SJCRH30 (cell line): ENCODE measurements at regions not wholly inside any gene's neighbourhood (a gene's known extent, or its start where the extent isn't known, plus 50 kb on each side); places are given as distances from the start of the nearest gene placed in this dataset.

Experiments used
- DNase-seq, 2 experiments: peaks; one replicate each; pipeline ENCODE4 v3.0.0-alpha.2; 2015 to 2020
- H3K27ac ChIP-seq: fragments of 250-450 bp; sonication (Bioruptor Pico); 2 replicates; pipeline ENCODE4 v1.5.1; 2020; ENCODE audit warnings: mild to moderate bottlenecking, moderate library complexity
- H3K27me3 ChIP-seq: fragments of 250-450 bp; sonication (Bioruptor Pico); 2 replicates; pipeline ENCODE4 v1.5.1; 2020; ENCODE audit warnings: mild to moderate bottlenecking, moderate library complexity
- H3K36me3 ChIP-seq: fragments of 250-450 bp; sonication (Bioruptor Pico); 2 replicates; pipeline ENCODE4 v1.5.1; 2020; ENCODE audit warnings: mild to moderate bottlenecking, moderate library complexity
- H3K4me1 ChIP-seq: fragments of 250-450 bp; sonication (Bioruptor Pico); 2 replicates; pipeline ENCODE4 v1.5.1; 2020; ENCODE audit warnings: mild to moderate bottlenecking, moderate library complexity
- H3K4me3 ChIP-seq: fragments of 250-450 bp; sonication (Bioruptor Pico); 2 replicates; pipeline ENCODE4 v1.5.1; 2020; ENCODE audit warnings: mild to moderate bottlenecking, moderate library complexity
- H3K9me3 ChIP-seq: fragments of 250-450 bp; sonication (Bioruptor Pico); replicated peaks from 2 replicates; pipeline ENCODE4 v1.5.1; 2020; ENCODE audit warnings: mild to moderate bottlenecking, moderate library complexity

DNA sequence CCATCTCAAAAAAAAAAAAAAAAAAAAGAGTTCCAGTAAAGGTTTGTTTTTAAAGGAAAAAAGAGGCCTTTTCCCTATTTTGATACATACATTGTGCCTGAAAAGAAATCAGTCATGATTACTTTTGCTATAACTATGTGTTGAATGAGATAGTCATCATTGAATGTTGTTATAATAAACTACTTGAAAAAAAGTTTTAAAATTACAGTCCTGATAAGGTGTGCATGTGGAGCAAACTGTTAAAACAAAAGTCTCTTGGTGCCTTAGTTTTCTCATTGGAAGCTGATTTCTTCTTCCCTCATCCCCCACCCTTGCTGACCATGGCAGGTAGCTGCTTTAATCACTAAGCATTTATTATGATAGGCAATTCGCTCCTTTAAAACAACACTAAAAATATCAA, 172.3 kb upstream of the TBCA start:
- H3K27ac ChIP-seq, result no peak overlapping the region
- no peak overlapping the region for H3K4me3 ChIP-seq
- no peaks in the 10 kb centered on the region for H3K27me3 ChIP-seq
- H3K36me3 ChIP-seq, result no peaks in the 10 kb centered on the region
- H3K9me3 ChIP-seq, result no peaks in the 10 kb centered on the region
- DNase-seq, result no peak
- peaks cover 22% of the 10 kb centered on the region for H3K4me1 ChIP-seq

DNA sequence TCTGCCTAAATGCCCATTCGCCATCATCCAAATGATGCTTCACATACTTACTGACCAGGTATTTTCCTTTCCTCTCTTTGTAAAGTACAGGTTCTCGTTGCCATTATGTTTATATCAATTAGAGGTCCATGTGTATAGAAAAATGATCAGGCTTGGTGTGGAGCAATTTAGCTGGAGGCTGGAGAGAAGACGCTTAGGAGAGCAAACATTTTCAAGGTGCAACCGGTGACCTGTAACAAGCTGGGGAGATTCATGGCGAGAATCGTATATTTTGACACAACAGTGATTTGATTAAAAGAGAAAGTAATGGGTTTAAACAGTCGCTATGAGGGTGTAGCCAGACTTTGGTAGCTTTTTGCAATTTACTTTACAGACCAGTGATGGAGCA, 170.9 kb upstream of the TBCA start:
- Histone ChIP-seq H3K27ac (no peak overlapping the region), H3K4me1 (peaks cover 22% of the 10 kb centered on the region), H3K9me3 (no peaks in the 10 kb centered on the region), H3K4me3 (no peak overlapping the region), H3K36me3 (no peaks in the 10 kb centered on the region), H3K27me3 (no peaks in the 10 kb centered on the region)
- DNase-seq, result no peak

DNA sequence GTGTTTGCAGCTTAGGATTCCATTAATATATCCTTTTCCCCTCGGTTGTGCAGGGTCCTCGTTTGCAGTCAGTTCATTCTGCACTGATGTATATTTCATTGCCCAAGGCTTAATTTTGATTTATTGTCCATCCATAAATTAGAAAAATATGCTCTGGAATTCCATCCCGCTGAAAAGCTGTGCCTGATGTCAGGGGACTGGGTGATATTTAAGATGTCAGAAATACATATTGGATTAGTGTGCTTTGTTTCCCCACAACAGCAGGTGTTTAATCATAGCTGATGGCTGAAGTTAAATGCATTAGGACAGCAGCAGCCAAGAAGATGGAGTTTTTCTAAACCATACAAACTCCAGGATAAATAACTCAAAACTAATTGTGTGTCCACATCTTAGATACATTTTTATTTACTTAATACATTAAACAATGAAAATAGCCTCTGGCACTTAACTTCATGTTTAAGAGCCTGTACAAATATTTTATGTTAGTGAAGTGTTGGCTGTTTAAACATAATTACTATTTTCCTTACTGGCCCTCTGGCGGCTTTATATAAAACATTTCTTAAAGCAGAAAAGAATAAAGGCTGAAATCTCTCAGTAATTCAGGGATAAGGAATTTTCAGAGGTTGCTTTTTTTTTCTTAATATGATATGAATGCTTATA, 170.4 kb upstream of the TBCA start:
- Histone ChIP-seq H3K27ac (peak overlapping the region; percentile 36), H3K4me1 (peaks cover 22% of the 10 kb centered on the region), H3K36me3 (no peaks in the 10 kb centered on the region), H3K27me3 (no peaks in the 10 kb centered on the region), H3K4me3 (peak overlapping the region; percentile 16; the same call in 1 of the 2 replicates), H3K9me3 (no peaks in the 10 kb centered on the region)
- DNase-seq, result peak; percentile 46 to 73

DNA sequence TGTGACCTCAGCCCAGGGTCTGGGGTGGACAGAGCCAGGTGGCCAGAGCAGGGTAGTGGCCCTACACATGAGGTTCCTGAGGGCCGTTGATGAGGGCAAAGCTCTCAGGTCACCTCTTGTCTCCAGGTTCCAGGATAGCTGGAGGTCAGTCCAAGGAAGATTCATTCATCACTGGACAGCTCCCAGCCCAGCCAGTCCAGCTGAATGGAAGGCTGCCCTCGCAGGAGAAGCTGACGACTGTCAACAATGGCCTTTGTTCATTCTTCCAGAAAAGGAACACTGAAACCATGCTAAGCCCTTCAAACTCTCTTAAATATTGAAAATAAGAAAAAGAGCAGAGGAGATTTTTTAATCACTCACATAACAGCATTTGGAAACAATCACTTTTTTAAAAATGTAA, 169.7 kb upstream of the TBCA start:
- Histone ChIP-seq H3K4me3 (peak overlapping the region; percentile 16; the same call in 1 of the 2 replicates), H3K9me3 (no peaks in the 10 kb centered on the region), H3K27me3 (no peaks in the 10 kb centered on the region), H3K4me1 (peaks cover 22% of the 10 kb centered on the region), H3K36me3 (no peaks in the 10 kb centered on the region), H3K27ac (peak overlapping the region; percentile 36)
- DNase-seq, result peak; percentile 44 to 64

DNA sequence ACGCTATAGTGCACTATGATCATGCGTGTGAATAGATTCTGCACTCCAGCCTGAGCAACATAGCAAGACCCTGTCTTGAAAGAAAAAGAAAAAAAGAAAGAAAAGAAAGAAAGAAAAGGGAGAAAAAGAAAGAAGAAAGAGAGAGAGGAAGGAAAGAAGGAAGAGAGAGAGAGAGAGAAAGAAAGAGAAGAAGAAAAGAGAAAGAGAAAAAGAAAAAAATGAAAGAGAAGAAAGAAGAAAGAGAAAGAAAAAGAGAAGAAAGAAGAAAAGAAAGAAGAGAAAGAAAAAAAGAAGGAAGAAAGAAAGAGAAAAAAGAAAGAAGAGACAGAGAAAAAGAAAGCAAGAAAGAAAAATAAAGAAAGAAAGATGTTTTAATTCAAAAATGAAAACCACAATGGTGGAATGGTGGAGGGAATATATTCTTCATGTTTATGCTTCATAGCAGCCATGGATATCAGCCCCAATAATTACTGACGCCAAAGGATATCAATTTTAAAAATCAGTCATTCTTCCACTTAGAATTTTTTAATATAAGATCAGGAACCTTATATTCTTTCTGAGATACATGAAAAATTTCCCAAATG, 168.7 kb upstream of the TBCA start:
- no peak for DNase-seq
- Histone ChIP-seq H3K9me3 (no peaks in the 10 kb centered on the region), H3K27me3 (no peaks in the 10 kb centered on the region), H3K4me3 (no peak overlapping the region), H3K27ac (no peak overlapping the region), H3K36me3 (no peaks in the 10 kb centered on the region), H3K4me1 (peaks cover 22% of the 10 kb centered on the region)

DNA sequence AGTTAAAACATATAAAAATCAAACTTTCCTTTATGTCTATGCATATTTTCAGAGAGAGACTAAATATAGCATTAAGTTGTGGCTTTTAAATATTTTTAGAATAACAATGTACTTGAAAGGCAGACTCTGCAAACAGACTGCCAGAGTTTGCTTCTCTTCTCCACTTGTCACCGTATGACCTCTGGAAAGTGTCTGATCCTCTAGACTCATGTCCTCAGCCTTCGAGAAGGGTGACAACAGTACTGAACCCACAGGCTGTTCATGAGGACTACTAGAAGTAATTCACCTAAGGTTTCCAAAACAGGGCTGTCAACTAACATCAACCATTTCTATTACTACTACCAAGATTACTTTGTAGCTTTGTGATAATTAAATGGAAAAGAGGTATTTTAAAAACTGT, 167.7 kb upstream of the TBCA start:
- Histone ChIP-seq H3K9me3 (no peaks in the 10 kb centered on the region), H3K4me1 (peaks cover 22% of the 10 kb centered on the region), H3K36me3 (no peaks in the 10 kb centered on the region), H3K4me3 (no peak overlapping the region), H3K27me3 (no peaks in the 10 kb centered on the region), H3K27ac (no peak overlapping the region)
- DNase-seq, result no peak

DNA sequence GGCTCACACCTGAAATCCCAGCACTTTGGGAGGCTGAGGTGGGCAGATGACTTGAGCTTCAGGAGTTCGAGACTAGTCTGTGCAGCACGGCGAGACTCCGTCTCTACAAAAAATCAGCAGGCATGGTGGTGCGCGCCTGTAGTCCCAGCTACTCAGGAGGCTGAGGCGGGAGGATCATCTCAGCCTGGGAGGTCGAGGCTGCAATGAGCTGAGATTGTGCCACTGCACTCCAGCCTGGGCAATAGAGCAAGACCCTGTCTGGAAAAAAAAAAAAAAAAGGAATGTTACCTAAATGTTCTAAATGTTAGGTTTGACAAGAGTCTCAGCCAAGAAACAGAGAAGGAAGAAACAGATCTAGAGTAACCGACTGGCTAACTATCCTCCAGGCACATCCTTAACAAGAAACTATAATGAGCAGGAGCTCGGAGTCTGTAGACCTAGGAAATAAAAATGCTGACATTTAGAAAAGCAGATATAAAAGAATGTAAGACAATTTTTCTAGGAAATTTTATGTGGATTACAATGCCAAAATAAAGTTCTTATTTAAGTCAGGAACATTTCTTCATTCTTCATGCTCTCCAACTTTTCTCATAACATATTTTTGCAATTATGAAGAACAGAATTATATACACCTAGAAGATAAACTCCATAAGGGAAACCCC, 166.6 kb upstream of the TBCA start:
- Histone ChIP-seq H3K9me3 (no peaks in the 10 kb centered on the region), H3K36me3 (no peaks in the 10 kb centered on the region), H3K4me1 (peaks cover 22% of the 10 kb centered on the region), H3K27me3 (no peaks in the 10 kb centered on the region), H3K4me3 (no peak overlapping the region), H3K27ac (no peak overlapping the region)
- no peak for DNase-seq

DNA sequence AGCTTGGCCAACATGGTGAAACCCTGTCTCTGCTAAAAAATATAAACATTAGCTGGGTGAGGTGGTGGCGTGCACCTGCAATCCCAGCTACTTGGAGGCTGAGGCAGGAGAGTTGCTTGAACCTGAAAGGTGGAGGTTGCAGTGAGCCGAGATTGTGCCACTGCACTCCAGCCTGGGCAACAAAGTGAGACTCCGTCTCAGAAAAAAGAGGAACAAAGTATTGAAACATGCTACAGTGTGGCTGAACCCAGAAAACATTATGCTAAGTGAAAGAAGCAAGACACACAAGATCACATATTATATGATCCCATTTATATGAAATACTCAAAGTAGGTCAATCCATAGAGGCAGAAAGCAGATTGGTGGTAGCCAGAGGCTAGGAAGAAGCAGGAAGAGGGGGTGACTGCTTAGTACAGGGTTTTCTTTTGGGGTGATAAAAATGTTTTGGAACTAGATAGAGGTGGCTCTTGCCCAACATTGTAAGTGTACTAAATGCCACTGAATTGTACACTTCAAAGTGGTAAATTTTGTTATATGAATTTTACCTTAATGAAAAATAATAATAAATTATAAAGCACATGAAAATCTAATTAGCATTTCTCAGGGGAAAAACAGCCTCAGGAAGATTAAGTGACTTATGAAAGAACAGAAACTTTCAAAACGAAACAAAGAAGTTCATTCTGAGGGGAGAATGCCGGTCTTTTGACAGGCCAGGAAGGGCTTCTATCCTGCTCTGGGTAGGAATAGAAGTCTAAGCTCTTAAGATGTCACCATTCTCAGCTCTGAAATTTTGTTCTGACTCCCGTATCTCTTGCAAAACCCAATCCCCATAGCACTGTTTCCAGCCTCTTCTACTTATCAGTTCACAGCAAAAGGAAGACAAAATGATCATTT, 161.1 kb upstream of the TBCA start:
- no peaks in the 10 kb centered on the region for H3K36me3 ChIP-seq
- H3K27me3 ChIP-seq, result no peaks in the 10 kb centered on the region
- H3K27ac ChIP-seq, result no peak overlapping the region
- H3K4me1 ChIP-seq, result peaks cover 6% of the 10 kb centered on the region; the same call in 1 of the 2 replicates
- H3K9me3 ChIP-seq, result no peaks in the 10 kb centered on the region
- H3K4me3 ChIP-seq, result no peak overlapping the region
- no peak for DNase-seq

DNA sequence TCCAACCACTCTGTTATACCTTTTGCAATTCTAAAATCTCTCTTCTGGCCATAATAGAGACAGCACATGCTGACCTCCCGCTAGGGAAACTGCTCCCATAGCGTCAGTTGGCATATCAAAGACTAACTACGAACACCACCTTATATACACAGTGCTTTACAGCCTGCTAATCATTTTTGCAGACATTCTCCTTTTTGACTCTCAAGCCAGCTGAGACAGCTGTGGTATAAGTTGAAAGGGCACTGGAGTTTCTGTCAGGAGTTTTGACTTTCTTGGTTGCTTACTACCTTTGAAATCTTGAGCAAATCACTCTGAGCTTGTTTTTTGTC, 160.2 kb upstream of the TBCA start:
- Histone ChIP-seq H3K9me3 (no peaks in the 10 kb centered on the region), H3K4me1 (peaks cover 6% of the 10 kb centered on the region; the same call in 1 of the 2 replicates), H3K27ac (peak overlapping the region; percentile 29; the same call in 1 of the 2 replicates), H3K27me3 (no peaks in the 10 kb centered on the region), H3K4me3 (no peak overlapping the region), H3K36me3 (no peaks in the 10 kb centered on the region)
- DNase-seq, result no peak

DNA sequence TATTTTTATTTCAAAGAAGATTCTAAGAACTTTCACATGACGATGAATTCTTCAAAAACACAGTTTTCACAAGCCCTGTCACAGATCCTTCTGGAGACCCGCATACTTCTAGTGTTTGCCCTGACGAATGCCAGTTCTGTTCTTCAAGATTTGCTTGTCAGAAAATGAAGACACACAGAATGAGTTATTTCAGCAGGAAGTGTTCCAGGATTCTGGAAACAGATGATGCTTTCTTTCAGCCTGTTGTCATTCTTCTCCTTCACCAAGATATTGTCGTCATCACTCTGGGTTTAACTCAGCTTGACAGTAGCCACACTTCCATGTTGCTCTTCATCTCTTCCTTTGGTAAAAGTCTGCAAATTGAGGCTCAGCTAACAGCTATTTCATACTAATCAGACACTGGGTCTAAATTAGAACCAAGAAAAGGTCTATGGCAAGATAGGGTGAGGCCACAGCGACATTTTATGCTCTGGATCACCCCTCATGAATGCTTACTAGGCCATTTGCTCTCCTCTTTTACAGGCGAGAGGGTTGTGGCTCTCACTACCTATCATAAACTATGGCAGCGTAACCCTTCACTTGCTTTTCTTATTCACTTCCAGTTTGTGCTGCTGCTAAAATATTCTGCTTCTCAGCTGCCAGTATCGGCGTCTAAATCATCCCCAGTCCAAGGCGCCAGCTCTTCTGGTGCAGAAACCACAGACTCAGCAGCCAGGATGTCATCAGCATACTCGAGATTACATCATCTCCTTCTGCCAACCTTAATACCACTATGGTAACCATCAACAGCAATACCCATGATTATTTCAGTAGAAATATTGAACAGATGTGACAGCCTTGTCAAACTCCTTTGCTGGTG, 159.6 kb upstream of the TBCA start:
- Histone ChIP-seq H3K9me3 (no peaks in the 10 kb centered on the region), H3K4me3 (no peak overlapping the region), H3K27me3 (no peaks in the 10 kb centered on the region), H3K36me3 (no peaks in the 10 kb centered on the region), H3K4me1 (peaks cover 6% of the 10 kb centered on the region; the same call in 1 of the 2 replicates), H3K27ac (peak overlapping the region; percentile 29; the same call in 1 of the 2 replicates)
- DNase-seq, result peak; percentile 43 to 58

DNA sequence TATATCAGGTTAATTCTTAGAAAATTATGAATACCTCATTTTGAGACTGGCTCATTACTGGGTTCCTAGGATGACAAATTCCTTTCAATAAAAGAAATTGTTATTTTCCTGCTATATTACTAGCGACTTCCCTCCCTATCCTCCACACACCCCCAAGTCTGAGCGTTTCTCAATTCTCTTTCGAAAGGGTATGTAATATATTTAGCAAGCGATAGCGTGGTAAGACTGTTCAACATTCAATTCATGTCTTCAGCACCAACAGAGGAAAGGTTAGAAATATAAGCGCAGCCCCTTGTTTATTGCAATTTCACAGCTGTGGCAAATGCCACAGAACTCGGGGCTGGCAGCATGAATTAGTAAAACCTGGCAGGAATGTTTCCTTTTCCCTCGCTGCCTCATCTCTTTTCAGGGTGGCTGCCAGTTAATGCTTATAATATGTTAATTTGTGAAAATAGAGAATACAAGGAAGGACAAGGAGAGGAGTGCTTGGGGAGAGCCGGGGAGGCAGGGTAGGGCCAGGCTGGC, 152.7 kb upstream of the TBCA start:
- peaks cover 3% of the 10 kb centered on the region; the same call in 1 of the 2 replicates for H3K9me3 ChIP-seq
- H3K4me1 ChIP-seq, result no peaks in the 10 kb centered on the region
- no peaks in the 10 kb centered on the region for H3K27me3 ChIP-seq
- no peak overlapping the region for H3K27ac ChIP-seq
- no peak overlapping the region for H3K4me3 ChIP-seq
- DNase-seq, result no peak
- H3K36me3 ChIP-seq, result no peaks in the 10 kb centered on the region

DNA sequence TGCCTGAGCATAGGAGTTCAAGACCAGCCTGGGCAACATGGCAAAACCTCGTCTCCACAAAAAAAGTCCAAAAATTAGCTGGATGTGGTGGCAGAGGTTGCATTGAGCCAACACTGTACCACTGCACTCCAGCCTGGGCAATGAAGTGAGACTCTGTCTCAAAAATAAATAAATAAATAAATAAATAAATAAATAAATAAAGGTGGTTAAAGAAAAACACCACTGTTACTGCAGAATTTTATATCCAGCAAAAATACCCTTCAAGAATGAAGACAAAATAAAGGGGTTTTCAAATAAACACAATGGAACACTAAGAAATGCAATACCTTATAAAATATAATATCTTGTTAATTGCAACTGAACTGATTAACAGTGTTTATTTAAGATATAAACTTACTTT, 150.2 kb upstream of the TBCA start:
- Histone ChIP-seq H3K36me3 (no peaks in the 10 kb centered on the region), H3K27ac (no peak overlapping the region), H3K4me1 (no peaks in the 10 kb centered on the region), H3K9me3 (peaks cover 3% of the 10 kb centered on the region; the same call in 1 of the 2 replicates), H3K4me3 (no peak overlapping the region), H3K27me3 (no peaks in the 10 kb centered on the region)
- no peak for DNase-seq

DNA sequence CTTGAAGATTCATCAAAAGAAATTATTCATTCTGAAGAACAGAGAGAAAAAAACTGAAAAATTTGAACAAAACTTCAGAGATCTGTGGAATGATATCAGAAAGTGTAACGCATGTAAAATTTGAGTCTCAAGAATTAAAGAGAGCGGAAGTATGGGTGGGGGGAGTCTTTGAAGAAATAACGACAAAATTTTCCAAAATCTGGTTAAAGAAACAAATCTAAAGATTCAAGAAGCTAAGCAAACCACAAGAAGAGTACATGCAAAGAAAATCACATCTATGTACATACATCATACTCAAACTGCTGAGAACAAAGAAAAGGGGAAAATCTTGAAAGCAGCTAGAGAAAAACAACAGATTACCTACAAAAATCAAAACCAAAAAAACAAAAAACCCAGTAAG, 149.4 kb upstream of the TBCA start:
- Histone ChIP-seq H3K9me3 (peaks cover 3% of the 10 kb centered on the region; the same call in 1 of the 2 replicates), H3K4me3 (no peak overlapping the region), H3K4me1 (no peaks in the 10 kb centered on the region), H3K27me3 (no peaks in the 10 kb centered on the region), H3K36me3 (no peaks in the 10 kb centered on the region), H3K27ac (no peak overlapping the region)
- no peak for DNase-seq

DNA sequence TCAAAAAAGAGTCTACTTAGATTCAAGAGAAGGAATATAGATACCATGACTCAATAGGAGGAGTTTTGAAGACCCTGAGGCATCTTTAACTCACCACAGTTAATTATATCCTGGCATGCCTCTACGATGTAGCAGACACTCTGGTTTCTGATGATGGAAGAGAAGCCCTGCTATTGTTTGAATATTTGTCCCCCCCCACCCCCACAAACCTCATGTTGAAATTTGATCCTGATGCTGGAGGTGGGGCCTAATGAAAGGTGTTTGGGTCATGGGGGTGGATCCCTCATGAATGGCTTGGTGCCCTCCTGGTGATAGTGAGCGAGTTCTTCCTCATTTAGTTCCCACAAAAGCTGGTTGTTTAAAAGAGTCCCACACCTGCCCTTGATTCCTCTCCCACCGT, 147.9 kb upstream of the TBCA start:
- Histone ChIP-seq H3K4me1 (no peaks in the 10 kb centered on the region), H3K27me3 (no peaks in the 10 kb centered on the region), H3K4me3 (no peak overlapping the region), H3K9me3 (peaks cover 3% of the 10 kb centered on the region; the same call in 1 of the 2 replicates), H3K36me3 (no peaks in the 10 kb centered on the region), H3K27ac (no peak overlapping the region)
- DNase-seq, result peak in 1 of 2 experiments; percentile 22
